NCI-H146 treated with DMSO at 0.1 percent for 48 hours (cell line): ENCODE measurements at regions not wholly inside any gene's neighbourhood (a gene's known extent, or its start where the extent isn't known, plus 50 kb on each side); places are given as distances from the start of the nearest gene placed in this dataset.

Experiments
- DNase-seq: peaks from one replicate; lab custom pipeline; 2025; ENCODE audit not compliant: unreplicated experiment; lab: John Stamatoyannopoulos, UW

DNA sequence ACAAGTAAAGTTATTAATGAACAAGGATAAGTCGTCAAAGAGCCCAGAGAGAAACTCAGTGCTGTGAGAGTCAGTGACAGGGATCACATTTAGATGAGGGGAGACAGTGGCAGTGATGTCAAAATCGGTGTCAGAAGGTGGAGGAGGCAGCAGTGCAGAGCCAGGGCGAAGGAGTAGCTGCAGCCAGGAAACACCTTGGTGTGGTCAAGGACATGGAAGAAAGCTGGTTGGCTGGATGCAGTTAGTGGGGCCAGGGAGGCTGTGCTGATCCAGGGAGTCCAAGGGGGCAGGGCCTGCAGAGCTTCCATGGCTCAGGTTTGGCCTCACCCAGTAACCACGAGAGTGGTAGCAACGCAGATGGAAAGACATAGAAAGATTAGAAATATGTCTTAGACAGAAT is 50.7 kb upstream of the ADORA2B start:
- no peak for DNase-seq

- DNase-seq, result no peak
These were observed 49.8 kb upstream of the ADORA2B start for GRCh38 chr17:15894913-15895658.
